SK-N-SH (cell line): ENCODE measurements at regions not wholly inside any gene's neighbourhood (a gene's known extent, or its start where the extent isn't known, plus 50 kb on each side); places are given as distances from the start of the nearest gene placed in this dataset.

ENCODE experiments used
- CTCF ChIA-PET: fragments of 300-600, 350-600 bp; formaldehyde crosslinking; extraction: SDS; loops from one replicate; lab custom pipeline; 2021; lab: Yijun Ruan, JAX
- POLR2A ChIA-PET: fragments of 350-600 bp; sonication (Branson Sonifier 250); formaldehyde crosslinking; extraction: SDS; loops from one replicate; lab custom pipeline; 2020; ENCODE audit warnings: antibody characterized with exemption, inconsistent platforms; lab: Yijun Ruan, JAX
- DNase-seq: peaks from one replicate; pipeline ENCODE4 v3.0.0; 2012
- H2AFZ ChIP-seq: fragments of 200-600 bp; sonication (generic); 2 replicates; pipeline ENCODE4 v1.8.1; 2016; ENCODE audit warnings: antibody characterized with exemption, mild to moderate bottlenecking, low read depth
- H3F3A ChIP-seq: fragments of 200-600 bp; sonication (generic); replicated peaks from 2 replicates; pipeline ENCODE3; 2016; ENCODE audit warnings: antibody characterized with exemption, mild to moderate bottlenecking; ENCODE audit not compliant: insufficient read depth
- H3K27ac ChIP-seq, 2 experiments: fragments of 200-500 bp in 1 of 2; fragments of 200-600 bp in 1 of 2; sonication (Bioruptor generic) in 1 of 2; sonication (generic), shearing (Covaris generic) in 1 of 2; 2 replicates each; pipeline versions ENCODE4 v1.5.1 to v1.6.1; 2014 to 2016; ENCODE audit warnings: low read depth in 2 of 2, inconsistent platforms in 1 of 2, low read length in 1 of 2, mild to moderate bottlenecking in 1 of 2, mixed read lengths in 1 of 2
- H3K27me3 ChIP-seq: fragments of 200-600 bp; sonication (generic), shearing (Covaris generic); 2 replicates; pipeline ENCODE4 v1.6.1; 2016; ENCODE audit warnings: mixed run types; ENCODE audit not compliant: insufficient read depth
- H3K36me3 ChIP-seq, 2 experiments: fragments of 200-500 bp in 1 of 2; fragments of 200-600 bp in 1 of 2; sonication (Bioruptor generic) in 1 of 2; sonication (generic) in 1 of 2; replicated peaks in 1 of 2; 2 replicates each; pipeline versions ENCODE3 to v1.5.1; 2014 to 2016; ENCODE audit warnings: low read length in 1 of 2, mild to moderate bottlenecking in 1 of 2; ENCODE audit not compliant: insufficient read depth in 2 of 2, control insufficient read depth in 1 of 2
- H3K4me1 ChIP-seq, 2 experiments: fragments of 200-500 bp in 1 of 2; fragments of 200-600 bp in 1 of 2; sonication (Bioruptor generic) in 1 of 2; sonication (generic), shearing (Covaris generic) in 1 of 2; 2 replicates each; pipeline versions ENCODE4 v1.5.1 to v1.6.1; 2014 to 2016; ENCODE audit warnings: low read depth in 1 of 2, low read length in 1 of 2, mixed run types in 1 of 2; ENCODE audit not compliant: insufficient read depth in 2 of 2, control insufficient read depth in 1 of 2
- H3K4me2 ChIP-seq: fragments of 200-600 bp; sonication (generic), shearing (Covaris generic); 2 replicates; pipeline ENCODE4 v1.6.1; 2017; ENCODE audit warnings: mixed run types
- H3K4me3 ChIP-seq, 2 experiments: fragments of 200-500 bp in 1 of 2; fragments of 200-600 bp in 1 of 2; sonication (Bioruptor generic) in 1 of 2; sonication (generic), shearing (Covaris generic) in 1 of 2; 2 replicates each; pipeline versions ENCODE4 v1.5.1 to v1.8.1; 2014 to 2016; ENCODE audit warnings: low read depth in 2 of 2, inconsistent platforms in 1 of 2, low read length in 1 of 2, mild to moderate bottlenecking in 1 of 2, mixed read lengths in 1 of 2, moderate library complexity in 1 of 2
- H3K79me2 ChIP-seq: fragments of 200-600 bp; sonication (generic); 2 replicates; pipeline ENCODE4 v1.8.1; 2017; ENCODE audit warnings: mild to moderate bottlenecking; ENCODE audit not compliant: insufficient read depth
- H3K9ac ChIP-seq: fragments of 200-600 bp; sonication (generic); 2 replicates; pipeline ENCODE4 v1.6.1; 2017; ENCODE audit warnings: mixed run types
- H3K9me2 ChIP-seq: fragments of 200-600 bp; sonication (generic); 2 replicates; pipeline ENCODE4 v1.6.1; 2017; ENCODE audit warnings: mixed run types
- H3K9me3 ChIP-seq: fragments of 200-600 bp; sonication (generic); 2 replicates; pipeline ENCODE4 v1.6.1; 2017; ENCODE audit warnings: mixed run types, mild to moderate bottlenecking, moderate library complexity
- H4K20me1 ChIP-seq: fragments of 200-600 bp; sonication (generic); 2 replicates; pipeline ENCODE4 v1.6.1; 2017; ENCODE audit warnings: mild to moderate bottlenecking, mixed run types; ENCODE audit not compliant: insufficient read depth
- CHD2 ChIP-seq: fragments of 150-350 bp; IDR thresholded peaks from 2 replicates; pipeline ENCODE4 v1.6.1; 2018; ENCODE audit warnings: low read length; ENCODE audit not compliant: partially characterized antibody
- ELF1 ChIP-seq: IDR thresholded peaks from 2 replicates; pipeline ENCODE4 v1.4.0; 2012
- FOSL2 ChIP-seq: IDR thresholded peaks from 2 replicates; pipeline ENCODE4 v1.4.0; 2012; ENCODE audit warnings: low read depth, mild to moderate bottlenecking, moderate library complexity, borderline replicate concordance
- FOXJ3 ChIP-seq: sonication (generic); formaldehyde crosslinking; IDR thresholded peaks from 2 replicates; pipeline ENCODE4 v1.5.1; 2020; ENCODE audit warnings: mild to moderate bottlenecking, missing genetic modification reagents
- FOXM1 ChIP-seq: IDR thresholded peaks from 2 replicates; pipeline ENCODE4 v1.4.0; 2012; ENCODE audit warnings: low read depth, mild to moderate bottlenecking
- GATA2 ChIP-seq: sonication (generic); formaldehyde crosslinking; IDR thresholded peaks from 2 replicates; pipeline ENCODE4 v1.5.0; 2020; ENCODE audit warnings: mild to moderate bottlenecking, missing genetic modification reagents
- NRF1 ChIP-seq: IDR thresholded peaks from 2 replicates; pipeline ENCODE4 v1.6.1; 2012; ENCODE audit warnings: low read depth, mild to moderate bottlenecking, low read length
- TAF1 ChIP-seq: IDR thresholded peaks from 2 replicates; pipeline ENCODE4 v1.6.1; 2012; ENCODE audit warnings: low read depth, mild to moderate bottlenecking, low read length, moderate library complexity, borderline replicate concordance
- ZBTB33 ChIP-seq: IDR thresholded peaks from 2 replicates; pipeline ENCODE4 v1.4.0; 2012; ENCODE audit warnings: low read depth, borderline replicate concordance
- WGBS: methylation state at CpG from one replicate; pipeline ENCODE4 v1.1.6; 2017; ENCODE audit warnings: low lambda C conversion rate; 5-methylcytosine and 5-hydroxymethylcytosine counted together
- TF ChIP-seq, protein P1 (sequence below): IDR thresholded peaks from 2 replicates; pipeline ENCODE4; 2012
- TF ChIP-seq, protein P2 (sequence below): IDR thresholded peaks from 2 replicates; pipeline ENCODE4 v1.4.0; 2012; ENCODE audit warnings: low read depth

GRCh38 chr7:97298561-97298960 is 181.1 kb downstream of the SDHAF3 start:
- DNase-seq: no peak
- Histone ChIP-seq H3K9ac (no peak overlapping the region), H3K4me3 (no peak overlapping the region), H3K27me3 (no peaks in the 10 kb centered on the region), H3K4me2 (peak overlapping the region; percentile 23; the same call in 1 of the 2 replicates), H3F3A (no peaks in the 10 kb centered on the region), H3K9me3 (no peaks in the 10 kb centered on the region), H2AFZ (peak overlapping the region; percentile 34; the same call in 1 of the 2 replicates), H3K79me2 (no peaks in the 10 kb centered on the region), H4K20me1 (no peaks in the 10 kb centered on the region), H3K36me3 (no peaks in the 10 kb centered on the region), H3K9me2 (no peaks in the 10 kb centered on the region), H3K4me1 (no peaks in the 10 kb centered on the region), H3K27ac (peak overlapping the region in 1 of 2 experiments; percentile 24; a peak in 1 of 4 replicates)
- ChIA-PET CTCF (interaction anchor here (0.6 kb wide), 1 partner anchor 903 kb away, joined by 4 read pairs; no protein-coding TSS in a partner anchor), POLR2A (no interaction called here)
- 3% methylated on average over 2 of the region's 2 CpGs for WGBS
- TF ChIP-seq FOXJ3: no peak
- TF ChIP-seq, protein P1, sequence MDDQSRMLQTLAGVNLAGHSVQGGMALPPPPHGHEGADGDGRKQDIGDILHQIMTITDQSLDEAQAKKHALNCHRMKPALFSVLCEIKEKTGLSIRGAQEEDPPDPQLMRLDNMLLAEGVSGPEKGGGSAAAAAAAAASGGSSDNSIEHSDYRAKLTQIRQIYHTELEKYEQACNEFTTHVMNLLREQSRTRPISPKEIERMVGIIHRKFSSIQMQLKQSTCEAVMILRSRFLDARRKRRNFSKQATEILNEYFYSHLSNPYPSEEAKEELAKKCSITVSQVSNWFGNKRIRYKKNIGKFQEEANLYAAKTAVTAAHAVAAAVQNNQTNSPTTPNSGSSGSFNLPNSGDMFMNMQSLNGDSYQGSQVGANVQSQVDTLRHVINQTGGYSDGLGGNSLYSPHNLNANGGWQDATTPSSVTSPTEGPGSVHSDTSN: peak; percentile 42; the same call in 1 of the 2 replicates

DNA sequence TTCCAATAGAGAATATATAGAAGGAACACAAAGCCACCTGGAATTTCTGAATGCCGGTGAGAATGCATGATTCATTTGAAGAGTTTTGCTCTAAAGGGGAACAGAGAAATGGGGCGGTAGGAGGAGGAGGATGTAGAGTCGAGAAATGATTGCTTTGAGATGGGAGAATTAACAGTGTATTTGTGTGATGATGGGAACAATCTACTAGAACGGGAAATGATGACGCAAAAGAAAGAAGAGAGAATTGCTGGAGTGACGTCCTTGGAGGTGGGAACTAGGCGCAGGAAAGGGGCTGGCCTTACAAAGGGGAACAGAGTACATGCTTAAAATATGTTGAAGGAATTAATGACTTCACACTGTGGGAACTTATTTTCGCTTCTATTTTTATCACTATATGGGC is 188.1 kb downstream of the SDHAF3 start:
- H3K9me3 ChIP-seq: no peaks in the 10 kb centered on the region
- 9% methylated on average over 8 of the region's 8 CpGs for WGBS
- H3K4me2 ChIP-seq: no peak overlapping the region
- H3K4me1 ChIP-seq: no peaks in the 10 kb centered on the region
- CTCF ChIA-PET: no interaction called here
- H3F3A ChIP-seq: no peaks in the 10 kb centered on the region
- no peak overlapping the region for H3K4me3 ChIP-seq
- TF ChIP-seq, protein P2, sequence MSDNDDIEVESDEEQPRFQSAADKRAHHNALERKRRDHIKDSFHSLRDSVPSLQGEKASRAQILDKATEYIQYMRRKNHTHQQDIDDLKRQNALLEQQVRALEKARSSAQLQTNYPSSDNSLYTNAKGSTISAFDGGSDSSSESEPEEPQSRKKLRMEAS: no peak
- TF ChIP-seq ZBTB33 (no peak), GATA2 (CRISPR knock-in tag) (no peak), FOSL2 (no peak), TAF1 (no peak), CHD2 (no peak), NRF1 (no peak), FOXM1 (no peak), ELF1 (no peak)
- no peak overlapping the region for H2AFZ ChIP-seq
- no peaks in the 10 kb centered on the region for H3K9me2 ChIP-seq
- no peaks in the 10 kb centered on the region for H3K79me2 ChIP-seq
- no peak for DNase-seq
- no peaks in the 10 kb centered on the region for H3K36me3 ChIP-seq
- no peak overlapping the region for H3K27ac ChIP-seq
- H3K9ac ChIP-seq: no peak overlapping the region
- H3K27me3 ChIP-seq: no peaks in the 10 kb centered on the region; the same call in 1 of the 2 replicates
- POLR2A ChIA-PET: no interaction called here
- H4K20me1 ChIP-seq: no peaks in the 10 kb centered on the region
